Activated effector memory CD4-positive, alpha-beta T cell treated with Interleukin-2 at 50 U/mL for 16 hours (primary cell): ENCODE measurements at regions not wholly inside any gene's neighbourhood (a gene's known extent, or its start where the extent isn't known, plus 50 kb on each side); places are given as distances from the start of the nearest gene placed in this dataset.
A peak's percentile ranks its signal among the peaks of the same experiment; 100 is the strongest.
"Not testable (repeated sequence)": the region's sequence is repeated elsewhere in the genome, so short reads cannot be mapped to it uniquely, and the experiment has no call there.

Experiments used
- DNase-seq: peaks from one replicate; pipeline ENCODE4 v3.0.0-alpha.2; 2020

GRCh38 chr5:1633605-1634336, 110.0 kb upstream of the LPCAT1 start:
- peak; percentile 68 for DNase-seq

- not testable (repeated sequence) for DNase-seq
These were observed 107.2 kb upstream of the LPCAT1 start for GRCh38 chr5:1631004-1631403.

GRCh38 chr5:1626397-1626796, 102.6 kb upstream of the LPCAT1 start:
- DNase-seq = not testable (repeated sequence)

GRCh38 chr5:1619531-1619930, 95.8 kb upstream of the LPCAT1 start:
- not testable (repeated sequence) for DNase-seq

GRCh38 chr5:1618296-1618865, 94.6 kb upstream of the LPCAT1 start:
- DNase-seq = not testable (repeated sequence)

- not testable (repeated sequence) for DNase-seq
These were observed 93.5 kb upstream of the LPCAT1 start for GRCh38 chr5:1617236-1617755.

- not testable (repeated sequence) for DNase-seq
These were observed 89.8 kb upstream of the LPCAT1 start for GRCh38 chr5:1613515-1613914.

GRCh38 chr5:1610526-1610925, 86.8 kb upstream of the LPCAT1 start:
- not testable (repeated sequence) for DNase-seq

- DNase-seq = not testable (repeated sequence)
These were observed 85.4 kb upstream of the LPCAT1 start for GRCh38 chr5:1609111-1609510.

GRCh38 chr5:1608336-1608735, 84.6 kb upstream of the LPCAT1 start:
- DNase-seq = not testable (repeated sequence)

- not testable (repeated sequence) for DNase-seq
These were observed 83.2 kb upstream of the LPCAT1 start for GRCh38 chr5:1606951-1607350.

- DNase-seq = not testable (repeated sequence)
These were observed 80.2 kb upstream of the LPCAT1 start for GRCh38 chr5:1603916-1604315.

- DNase-seq = not testable (repeated sequence)
These were observed 77.8 kb upstream of the LPCAT1 start for GRCh38 chr5:1601565-1601964.

- DNase-seq = not testable (repeated sequence)
These were observed 75.4 kb upstream of the LPCAT1 start for GRCh38 chr5:1598950-1599737.

GRCh38 chr5:1597093-1597473, 73.3 kb upstream of the LPCAT1 start:
- DNase-seq = not testable (repeated sequence)

GRCh38 chr5:1596462-1597092, 72.8 kb upstream of the LPCAT1 start:
- not testable (repeated sequence) for DNase-seq

- peak; percentile 21 for DNase-seq
These were observed 70.8 kb upstream of the LPCAT1 start for GRCh38 chr5:1594357-1595106.

GRCh38 chr5:1593903-1594356, 70.2 kb upstream of the LPCAT1 start:
- DNase-seq = no peak

- DNase-seq = not testable (repeated sequence)
These were observed 64.4 kb upstream of the LPCAT1 start for GRCh38 chr5:1588071-1588694.

- DNase-seq = not testable (repeated sequence)
These were observed 59.5 kb upstream of the LPCAT1 start for GRCh38 chr5:1583081-1583875.

- not testable (repeated sequence) for DNase-seq
These were observed 55.6 kb upstream of the LPCAT1 start for GRCh38 chr5:1579389-1579788.
